ENCODE measurements at regions not wholly inside any gene's neighbourhood (a gene's known extent, or its start where the extent isn't known, plus 50 kb on each side); places are given as distances from the start of the nearest gene placed in this dataset.

DNA sequence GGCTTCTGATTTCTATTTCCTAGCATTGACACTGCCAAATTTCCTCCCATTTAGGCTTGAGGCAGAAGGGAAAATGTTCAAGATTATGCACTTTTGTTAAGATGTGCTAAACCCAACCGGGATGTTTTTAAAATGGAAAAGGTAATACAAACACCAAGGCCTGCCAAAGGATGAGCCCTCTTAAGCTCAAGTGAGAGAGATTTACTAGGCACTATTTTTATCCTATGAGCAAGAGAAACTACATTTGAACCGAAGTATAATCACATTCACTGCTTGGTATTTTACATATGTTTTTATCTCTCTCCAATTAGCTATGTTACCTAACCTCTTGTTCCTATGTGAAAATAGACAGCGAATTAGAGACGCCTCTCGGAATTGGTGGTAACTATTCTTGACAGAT lies 295.8 kb downstream of the GABRB3 start:
- no peak for DNase-seq

DNA sequence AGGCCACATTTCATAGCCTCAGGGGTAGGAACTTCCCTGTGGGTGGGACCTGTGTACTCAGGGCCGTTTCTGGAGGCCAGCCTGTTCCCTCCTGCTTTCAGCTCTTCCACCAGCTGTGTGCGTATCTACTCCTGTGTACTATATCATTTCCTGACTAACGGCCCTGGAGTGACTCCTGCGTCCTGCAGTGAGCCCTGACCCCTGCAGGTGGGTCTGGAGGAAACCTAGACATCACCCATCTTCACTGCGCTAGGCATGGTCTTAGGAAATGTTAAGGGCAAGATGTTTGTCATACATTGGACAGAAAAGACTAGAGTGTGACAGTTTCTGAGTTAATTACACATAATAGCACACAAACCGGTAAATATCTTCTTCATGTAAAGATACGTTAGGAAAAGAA lies 297.3 kb downstream of the GABRB3 start:
- no peak for DNase-seq

- no peak for DNase-seq
These were observed 300.2 kb downstream of the GABRB3 start for GRCh38 chr15:26472661-26473060.

- DNase-seq = no peak
These were observed 310.8 kb downstream of the GABRB3 start for GRCh38 chr15:26461847-26462608.

DNA sequence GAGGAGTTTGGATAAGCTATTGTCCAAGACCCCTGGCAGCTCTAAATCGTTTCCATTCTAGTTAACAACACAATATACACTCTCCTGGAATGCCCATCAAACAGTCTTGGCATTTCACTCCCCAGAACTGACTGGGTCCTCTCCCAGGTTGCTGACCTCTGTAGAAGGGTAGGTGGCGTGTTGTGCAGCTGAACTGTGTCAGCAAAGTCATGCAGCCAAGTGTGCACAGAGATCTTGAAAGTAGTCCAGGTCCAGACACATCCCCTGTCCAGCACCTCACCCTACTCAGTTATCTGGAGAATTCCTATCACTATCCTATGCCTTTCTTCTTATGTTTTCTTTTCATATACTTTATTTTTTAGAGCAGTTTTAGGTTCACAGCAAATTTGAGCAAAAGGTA lies 312.7 kb downstream of the GABRB3 start:
- DNase-seq = no peak

DNA sequence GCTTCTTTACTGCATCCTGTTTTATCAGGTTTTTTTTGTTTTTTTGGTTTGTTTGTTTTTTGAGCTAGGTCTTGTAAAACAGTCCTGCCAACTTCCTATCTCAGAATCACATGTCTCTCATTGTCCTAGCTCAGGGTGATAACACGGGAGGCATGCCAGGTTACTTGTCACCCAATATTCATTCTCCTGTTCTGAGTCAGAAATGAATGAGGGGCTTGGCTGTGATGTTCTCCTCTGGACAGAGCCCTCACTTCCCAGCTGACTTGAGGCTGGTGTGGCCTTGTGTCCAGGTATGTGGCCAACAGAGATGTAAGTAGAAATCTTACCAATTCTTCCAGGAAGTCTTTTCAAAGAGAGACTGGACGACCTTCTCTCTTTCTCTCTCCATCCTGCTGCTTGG lies 317.0 kb downstream of the GABRB3 start:
- DNase-seq = no peak

GRCh38 chr15:26453914-26454313 lies 319.0 kb downstream of the GABRB3 start:
- DNase-seq = no peak

- DNase-seq = no peak
These were observed 320.9 kb downstream of the GABRB3 start for GRCh38 chr15:26451995-26452394.

DNA sequence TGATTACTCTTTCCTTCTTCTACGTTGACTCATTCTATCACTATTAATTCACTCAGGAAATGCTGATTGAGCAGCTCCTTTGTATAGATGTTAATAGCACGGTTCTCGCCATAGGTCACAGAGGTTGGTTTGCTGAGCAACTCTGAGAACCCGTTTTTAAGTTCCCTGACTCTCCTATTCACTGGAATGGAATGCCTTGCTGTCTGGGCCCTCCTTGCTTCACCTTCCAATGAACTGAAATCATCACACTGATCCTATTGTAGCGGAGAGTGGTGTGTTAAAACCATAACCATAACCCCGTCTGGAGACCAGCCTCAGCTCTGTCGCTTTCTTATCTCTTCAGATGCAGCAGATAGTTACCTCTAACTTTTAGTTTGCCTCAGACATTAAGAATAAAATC lies 323.6 kb downstream of the GABRB3 start:
- no peak for DNase-seq

GRCh38 chr15:26443321-26443720 lies 329.5 kb downstream of the GABRB3 start:
- no peak for DNase-seq

DNA sequence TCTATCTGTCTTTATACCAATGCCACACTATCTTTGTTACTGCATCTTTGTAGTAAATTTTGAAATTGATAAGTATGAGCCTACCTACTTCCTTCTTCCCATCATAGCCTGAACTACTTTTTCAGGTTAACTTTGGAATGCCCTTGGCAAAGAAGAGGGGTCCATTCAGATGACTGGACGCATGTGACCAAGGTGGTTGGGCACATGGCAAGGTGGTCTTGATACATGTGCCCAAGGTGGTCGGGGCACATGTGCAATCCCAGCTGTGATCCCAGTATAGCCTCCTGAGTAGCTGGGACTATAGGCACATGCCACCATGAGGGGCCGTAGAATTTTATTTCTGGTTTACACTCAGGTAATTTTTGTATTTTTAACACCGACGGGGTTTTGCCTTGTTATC lies 330.2 kb downstream of the GABRB3 start:
- no peak for DNase-seq

GRCh38 chr15:26439681-26440080 lies 333.2 kb downstream of the GABRB3 start:
- no peak for DNase-seq

- DNase-seq = no peak
These were observed 334.1 kb downstream of the GABRB3 start for GRCh38 chr15:26438718-26439117.

DNA sequence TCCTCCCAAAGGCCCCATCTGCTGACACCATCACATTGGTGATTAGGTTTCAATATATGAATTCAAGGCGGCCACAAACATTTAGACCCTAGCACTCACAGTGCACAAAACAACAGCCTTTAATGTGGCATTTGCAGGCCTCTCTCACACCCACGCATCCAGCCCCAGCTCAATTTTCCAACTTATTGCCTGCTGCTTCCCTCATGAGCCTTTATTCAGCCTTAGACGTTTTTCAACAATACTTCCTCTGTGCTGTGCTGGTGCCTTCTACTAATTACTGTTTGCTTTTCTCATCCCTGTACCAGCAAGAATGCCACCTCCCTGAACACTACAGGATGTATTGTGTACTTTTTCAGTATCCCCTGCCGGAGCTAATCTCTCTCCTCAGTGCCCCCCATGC lies 334.6 kb downstream of the GABRB3 start:
- DNase-seq = no peak

GRCh38 chr15:26433818-26434217 lies 339.0 kb downstream of the GABRB3 start:
- no peak for DNase-seq

DNA sequence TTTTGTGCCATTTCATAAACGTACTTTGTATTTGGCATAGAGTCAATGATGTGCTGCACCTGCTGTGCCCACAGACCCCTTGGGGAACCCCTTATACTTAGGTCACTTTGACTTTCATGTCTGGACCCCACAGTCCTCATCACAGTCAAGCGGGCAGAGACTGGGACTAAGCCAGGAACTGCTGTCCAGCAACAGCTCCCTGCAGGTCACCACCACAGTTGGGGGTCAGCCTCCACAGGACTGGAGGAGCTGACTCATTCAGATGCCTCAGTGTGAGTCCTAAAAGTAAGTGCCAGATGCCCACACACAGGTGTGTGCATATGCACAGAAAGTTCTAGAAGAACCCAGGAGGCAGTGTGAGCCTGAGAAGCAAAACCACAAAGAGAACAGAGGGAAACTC lies 339.8 kb downstream of the GABRB3 start:
- no peak for DNase-seq

DNA sequence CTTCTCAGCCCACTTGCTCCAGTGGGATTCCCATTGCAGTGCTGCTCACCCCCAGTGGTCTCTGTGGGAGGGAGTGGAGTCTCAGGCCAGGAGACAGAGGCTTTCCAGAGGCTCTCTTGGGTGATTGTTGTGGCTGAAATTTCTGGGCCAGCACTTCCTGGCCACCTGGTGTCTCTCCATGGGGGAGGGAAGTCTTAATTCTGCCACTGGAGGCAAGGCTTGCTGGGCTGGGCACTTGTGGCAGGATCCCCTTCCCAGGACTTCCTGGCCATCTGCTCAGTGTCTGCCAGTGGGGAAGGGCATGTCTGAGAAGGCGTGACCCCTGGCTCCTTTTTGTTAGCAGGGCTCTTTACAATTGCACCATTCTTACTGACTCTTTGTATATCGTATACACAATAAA lies 351.8 kb downstream of the GABRB3 start:
- DNase-seq = no peak

DNA sequence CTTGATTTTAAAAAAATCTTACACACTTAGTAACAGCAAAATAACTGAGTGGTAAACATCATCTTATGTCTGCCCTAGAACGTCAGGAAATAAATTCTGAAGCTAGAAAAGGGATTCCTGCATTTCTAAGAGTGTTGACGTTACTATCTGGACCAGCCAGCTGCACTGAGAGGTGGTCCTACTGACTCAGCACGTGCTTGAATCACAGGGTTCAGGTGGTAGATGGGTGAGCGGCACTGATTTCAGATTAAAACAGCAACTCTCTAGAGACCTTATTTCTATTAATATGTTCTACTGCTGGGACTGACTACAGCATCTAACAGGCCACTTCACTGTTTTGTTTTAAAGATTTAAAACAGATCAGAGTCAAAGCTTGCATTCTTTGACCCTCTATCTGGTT lies 377.2 kb downstream of the GABRB3 start:
- no peak for DNase-seq

DNA sequence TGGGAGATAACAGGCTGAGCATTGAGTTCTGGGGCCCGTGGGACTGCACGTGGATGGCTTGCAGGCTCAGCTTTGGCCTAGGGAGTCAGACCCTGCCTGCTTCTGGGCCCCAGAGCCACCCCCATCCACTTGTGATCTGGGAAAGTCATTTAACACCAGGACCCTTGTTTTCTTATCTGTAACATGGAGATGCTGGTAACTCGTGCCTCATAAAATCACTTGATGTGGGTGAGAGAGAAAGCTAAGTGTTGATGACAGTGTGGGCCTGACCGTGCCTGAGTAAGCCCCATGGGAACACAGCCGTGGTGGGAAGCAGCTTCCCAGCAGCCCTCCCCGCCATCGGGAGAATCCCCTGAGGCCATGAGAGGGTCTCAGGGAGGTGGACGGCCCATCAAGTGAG lies 378.1 kb downstream of the GABRB3 start:
- DNase-seq = no peak

DNA sequence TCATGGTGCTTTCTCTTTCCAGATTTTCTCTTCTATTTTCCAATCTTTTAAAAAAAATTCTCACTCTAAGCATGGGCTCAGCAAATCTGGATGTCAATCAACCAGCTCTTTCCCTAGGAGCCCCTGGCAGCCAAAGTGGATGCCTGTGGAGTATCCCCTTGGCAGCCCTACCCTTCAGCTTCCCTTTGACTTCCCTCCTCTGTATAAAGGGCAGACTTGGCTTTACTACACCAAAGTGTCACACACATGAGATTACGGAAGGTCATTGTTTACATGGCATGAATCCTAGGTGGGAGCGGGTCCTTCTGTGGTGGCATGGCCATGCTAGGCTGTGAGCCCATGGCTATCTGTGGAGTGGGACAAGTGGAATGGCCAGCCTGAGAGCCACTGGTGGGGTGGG lies 379.9 kb downstream of the GABRB3 start:
- no peak for DNase-seq

- DNase-seq = no peak
These were observed 381.2 kb downstream of the GABRB3 start for GRCh38 chr15:26391567-26392194.

- no peak for DNase-seq
These were observed 390.3 kb downstream of the GABRB3 start for GRCh38 chr15:26382444-26383072.

GRCh38 chr15:26378304-26378703 lies 394.6 kb downstream of the GABRB3 start:
- DNase-seq = no peak

DNA sequence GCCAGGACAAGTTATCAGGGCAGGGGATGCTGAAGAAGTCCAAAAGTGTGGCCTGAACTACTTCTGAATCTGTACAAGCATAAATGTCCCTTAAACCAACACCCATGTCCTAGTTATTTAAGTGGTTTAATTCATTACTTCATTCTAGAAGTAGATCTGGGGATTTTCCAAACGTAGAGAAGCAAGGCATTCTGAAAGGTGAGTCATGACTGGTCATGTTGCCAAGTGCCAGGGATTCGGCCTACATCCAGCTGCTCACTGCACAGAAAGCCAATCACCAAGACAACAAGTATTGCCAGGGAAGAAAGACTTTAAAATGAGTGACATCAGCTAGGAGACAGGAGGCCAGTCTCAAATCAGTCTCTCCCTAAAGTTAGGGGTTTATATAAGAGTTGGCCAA lies 396.6 kb downstream of the GABRB3 start:
- DNase-seq = no peak

All from HCEC 1CT (cell line).